ENCODE measurements at regions not wholly inside any gene's neighbourhood (a gene's known extent, or its start where the extent isn't known, plus 50 kb on each side); places are given as distances from the start of the nearest gene placed in this dataset.

- Histone ChIP-seq H3K56ac (ENCODE audit: insufficient read length, low read depth, low read length) (no peak overlapping the region), H4K91ac (ENCODE audit: insufficient read length, low read depth, low read length) (no peak overlapping the region), H3K27ac (ENCODE audit: insufficient read length, low read depth, low read length) (no peak overlapping the region), H2AK5ac (ENCODE audit: insufficient read length, low read length) (no peak overlapping the region), H3K79me2 (ENCODE audit: insufficient read depth, low read length) (no peaks in the 10 kb centered on the region), H3K18ac (ENCODE audit: insufficient read length, low read depth, low read length) (no peak overlapping the region), H4K8ac (replicated peaks; ENCODE audit: insufficient read length, low read depth, low read length) (no peak overlapping the region), H3K4me2 (ENCODE audit: insufficient read depth, insufficient read length, low read length) (no peak overlapping the region), H2BK120ac (ENCODE audit: low read depth, low read length, poor library complexity, severe bottlenecking) (no peak overlapping the region), H2BK20ac (ENCODE audit: low read depth, low read length, poor library complexity, severe bottlenecking) (no peak overlapping the region), H3K4ac (ENCODE audit: low read depth, low read length) (no peak overlapping the region), H3K27me3 (ENCODE audit: insufficient read depth, low read length) (no peaks in the 10 kb centered on the region; the same call in 1 of the 2 replicates), H4K20me1 (ENCODE audit: control insufficient read depth, insufficient read depth, insufficient read length) (no peaks in the 10 kb centered on the region), H3K23me2 (ENCODE audit: insufficient read length, low read depth, low read length, poor library complexity, severe bottlenecking) (no peaks in the 10 kb centered on the region), H3K4me1 (ENCODE audit: insufficient read depth, low read length) (no peaks in the 10 kb centered on the region; the same call in 1 of the 2 replicates), H3T11ph (ENCODE audit: low read length) (no peak overlapping the region), H2BK15ac (ENCODE audit: low read depth, low read length) (no peak overlapping the region), H2AFZ (ENCODE audit: low read length) (no peak overlapping the region), H3K23ac (ENCODE audit: insufficient read length, low read depth, low read length) (no peak overlapping the region), H3K9ac (ENCODE audit: extremely low read depth, insufficient read length, low read length) (no peak overlapping the region), H3K9me3 (ENCODE audit: control insufficient read depth, low read depth, low read length) (peaks cover 19% of the 10 kb centered on the region), H3K79me1 (ENCODE audit: insufficient read depth, low read depth, low read length, poor library complexity, severe bottlenecking) (no peaks in the 10 kb centered on the region), H2BK5ac (ENCODE audit: insufficient read length, low read length) (no peak overlapping the region), H3K14ac (ENCODE audit: insufficient read depth, low read length) (no peak overlapping the region), H4K5ac (ENCODE audit: insufficient read length, low read depth, low read length) (no peak overlapping the region), H2BK12ac (ENCODE audit: insufficient read length, low read depth, low read length) (no peak overlapping the region)
- Mint-ChIP-seq H3K4me1 (peaks cover 32 to 39% of the 10 kb centered on the region in 2 experiments), H3K4me3 (no peak overlapping the region), H3K27me3 (ENCODE audit: low read depth) (peaks cover 23% of the 10 kb centered on the region), H3K36me3 (ENCODE audit: insufficient read depth in 1 of 3, low read depth in 3 of 3) (peaks cover 37 to 54% (median 46%) of the 10 kb centered on the region in 3 experiments), H3K27ac (no peak overlapping the region), H3K9me3 (peaks cover 48 to 57% of the 10 kb centered on the region in 2 experiments)
- no peak for DNase-seq
- no peak for TF ChIP-seq CTCF (conservative IDR thresholded peaks at IDR 0.05)
These were observed 157.5 kb downstream of the NKX6-1 start for GRCh38 chr4:84341559-84341958.
